Right lobe of liver (tissue), 4 donors: ENCODE measurements at regions not wholly inside any gene's neighbourhood (a gene's known extent, or its start where the extent isn't known, plus 50 kb on each side); places are given as distances from the start of the nearest gene placed in this dataset.

Experiments
- CTCF ChIP-seq, 4 donors: fragments of 200-600 bp in 3 of 4; fragments of 450-650 bp in 1 of 4; IDR thresholded peaks; one replicate each; pipeline versions ENCODE4 v1.5.1 to v1.8.0; 2016 to 2022; ENCODE audit warnings: antibody characterized with exemption in 4 of 4, mild to moderate bottlenecking in 2 of 4
- POLR2A ChIP-seq: fragments of 450-650 bp; IDR thresholded peaks from one replicate; pipeline ENCODE4 v1.6.1; 2017; ENCODE audit warnings: antibody characterized with exemption, mild to moderate bottlenecking
- donor health status: DM: no; HTN: no; CAD: no.
- donor health status: DM: no; HTN: no; CAD: no.
- donor health status: DM: no; HTN: yes; CAD: no.

- TF ChIP-seq CTCF (IDR thresholded peaks at IDR 0.05) (no peak), POLR2A (no peak)
Measured at GRCh38 chr4:116839826-116840225, 245.6 kb downstream of the TRAM1L1 start.
